HG03354 (cell line): ENCODE measurements at regions not wholly inside any gene's neighbourhood (a gene's known extent, or its start where the extent isn't known, plus 50 kb on each side); places are given as distances from the start of the nearest gene placed in this dataset.
A peak's percentile ranks its signal among the peaks of the same experiment; 100 is the strongest.

Experiments
- ATAC-seq: cut with Tn5 transposase; IDR thresholded peaks from one replicate; pipeline ENCODE4 v1.9.1; 2021; ENCODE audit warnings: mild to moderate bottlenecking; ENCODE audit not compliant: unreplicated experiment, poor library complexity, severe bottlenecking

GRCh38 chr9:78821126-78821822, 524.3 kb downstream of the PSAT1 start:
- ATAC-seq, result peak; percentile 91

GRCh38 chr9:78826527-78826926, 529.6 kb downstream of the PSAT1 start:
- ATAC-seq, result no peak

- ATAC-seq, result no peak
These were observed 531.6 kb downstream of the PSAT1 start for GRCh38 chr9:78828521-78828920.

GRCh38 chr9:78830301-78830700, 533.4 kb downstream of the PSAT1 start:
- no peak for ATAC-seq

GRCh38 chr9:78831726-78832125, 534.8 kb downstream of the PSAT1 start:
- no peak for ATAC-seq

GRCh38 chr9:78835928-78836450, 539.1 kb downstream of the PSAT1 start:
- ATAC-seq, result no peak

GRCh38 chr9:78839252-78839651, 542.3 kb downstream of the PSAT1 start:
- no peak for ATAC-seq

- no peak for ATAC-seq
These were observed 551.1 kb downstream of the PSAT1 start for GRCh38 chr9:78848061-78848460.

GRCh38 chr9:78856144-78856543, 559.2 kb downstream of the PSAT1 start:
- ATAC-seq, result no peak

- ATAC-seq, result no peak
These were observed 559.9 kb downstream of the PSAT1 start for GRCh38 chr9:78856781-78857180.

- ATAC-seq, result no peak
These were observed 560.7 kb downstream of the PSAT1 start for GRCh38 chr9:78857373-78858225.

GRCh38 chr9:78858266-78858665, 561.3 kb downstream of the PSAT1 start:
- ATAC-seq, result no peak

- ATAC-seq, result no peak
These were observed 564.0 kb downstream of the PSAT1 start for GRCh38 chr9:78860801-78861475.

- no peak for ATAC-seq
These were observed 566.6 kb downstream of the PSAT1 start for GRCh38 chr9:78863531-78863930.

- ATAC-seq, result no peak
These were observed 568.8 kb downstream of the PSAT1 start for GRCh38 chr9:78865737-78866136.

- ATAC-seq, result no peak
These were observed 569.5 kb downstream of the PSAT1 start for GRCh38 chr9:78866207-78867132.

GRCh38 chr9:78871086-78871451, 574.1 kb downstream of the PSAT1 start:
- ATAC-seq, result no peak

GRCh38 chr9:78871452-78872331, 574.8 kb downstream of the PSAT1 start:
- ATAC-seq, result no peak
